ENCODE measurements at regions not wholly inside any gene's neighbourhood (a gene's known extent, or its start where the extent isn't known, plus 50 kb on each side); places are given as distances from the start of the nearest gene placed in this dataset.
"Not testable (repeated sequence)": the region's sequence is repeated elsewhere in the genome, so short reads cannot be mapped to it uniquely, and the experiment has no call there.

- intact Hi-C loops (cut with DNase I) = no loop called here
- no peak for ATAC-seq
- no peaks in the 10 kb centered on the region for H3K4me1 ChIP-seq
- no peaks in the 10 kb centered on the region for H3K36me3 ChIP-seq
- TF ChIP-seq POLR2A (IDR thresholded peaks at IDR 0.05) = no peak
- TF ChIP-seq, protein P1, sequence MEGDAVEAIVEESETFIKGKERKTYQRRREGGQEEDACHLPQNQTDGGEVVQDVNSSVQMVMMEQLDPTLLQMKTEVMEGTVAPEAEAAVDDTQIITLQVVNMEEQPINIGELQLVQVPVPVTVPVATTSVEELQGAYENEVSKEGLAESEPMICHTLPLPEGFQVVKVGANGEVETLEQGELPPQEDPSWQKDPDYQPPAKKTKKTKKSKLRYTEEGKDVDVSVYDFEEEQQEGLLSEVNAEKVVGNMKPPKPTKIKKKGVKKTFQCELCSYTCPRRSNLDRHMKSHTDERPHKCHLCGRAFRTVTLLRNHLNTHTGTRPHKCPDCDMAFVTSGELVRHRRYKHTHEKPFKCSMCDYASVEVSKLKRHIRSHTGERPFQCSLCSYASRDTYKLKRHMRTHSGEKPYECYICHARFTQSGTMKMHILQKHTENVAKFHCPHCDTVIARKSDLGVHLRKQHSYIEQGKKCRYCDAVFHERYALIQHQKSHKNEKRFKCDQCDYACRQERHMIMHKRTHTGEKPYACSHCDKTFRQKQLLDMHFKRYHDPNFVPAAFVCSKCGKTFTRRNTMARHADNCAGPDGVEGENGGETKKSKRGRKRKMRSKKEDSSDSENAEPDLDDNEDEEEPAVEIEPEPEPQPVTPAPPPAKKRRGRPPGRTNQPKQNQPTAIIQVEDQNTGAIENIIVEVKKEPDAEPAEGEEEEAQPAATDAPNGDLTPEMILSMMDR (IDR thresholded peaks at IDR 0.05) = no peak
- 93 to 97% (median 94%) methylated on average over 3 of the region's 3 CpGs for WGBS, 4 donors
- peaks cover 0 to 6% (median 0%) of the 10 kb centered on the region in 12 donors for H3K9me3 ChIP-seq
- H3K4me3 ChIP-seq = no peak overlapping the region
- no peak for DNase-seq
- no peak overlapping the region for H3K27ac ChIP-seq
- H3K27me3 ChIP-seq = no peaks in the 10 kb centered on the region
Measured at GRCh38 chr4:116110713-116111112, 974.7 kb downstream of the TRAM1L1 start.

- ATAC-seq = no peak
- Histone ChIP-seq H3K4me1 (no peaks in the 10 kb centered on the region), H3K9me3 (peaks cover 0 to 6% (median 0%) of the 10 kb centered on the region in 12 donors), H3K27ac (no peak overlapping the region), H3K4me3 (no peak overlapping the region), H3K27me3 (no peaks in the 10 kb centered on the region), H3K36me3 (no peaks in the 10 kb centered on the region)
- WGBS, 4 donors = 74 to 83% (median 81%) methylated on average over 8 of the region's 8 CpGs
- TF ChIP-seq, protein P1 (IDR thresholded peaks at IDR 0.05) = no peak
- no peak for TF ChIP-seq POLR2A (IDR thresholded peaks at IDR 0.05)
- no peak for DNase-seq
- intact Hi-C loops (cut with DNase I) = no loop called here
Measured at GRCh38 chr4:116108606-116109005, 976.8 kb downstream of the TRAM1L1 start.

GRCh38 chr4:116101321-116101720 lies 984.1 kb downstream of the TRAM1L1 start:
- ATAC-seq (no peak), DNase-seq (no peak)
- Histone ChIP-seq H3K36me3 (no peaks in the 10 kb centered on the region), H3K4me1 (no peaks in the 10 kb centered on the region), H3K9me3 (peaks cover 0 to 22% (median 0%) of the 10 kb centered on the region in 12 donors), H3K4me3 (no peak overlapping the region), H3K27ac (no peak overlapping the region), H3K27me3 (no peaks in the 10 kb centered on the region)
- intact Hi-C loops (cut with DNase I) = no loop called here
- WGBS, 4 donors = 32 to 59% (median 54%) methylated on average over 1 of the region's 1 CpG
- TF ChIP-seq, protein P1 (IDR thresholded peaks at IDR 0.05) = no peak
- TF ChIP-seq POLR2A (IDR thresholded peaks at IDR 0.05) = no peak

DNA sequence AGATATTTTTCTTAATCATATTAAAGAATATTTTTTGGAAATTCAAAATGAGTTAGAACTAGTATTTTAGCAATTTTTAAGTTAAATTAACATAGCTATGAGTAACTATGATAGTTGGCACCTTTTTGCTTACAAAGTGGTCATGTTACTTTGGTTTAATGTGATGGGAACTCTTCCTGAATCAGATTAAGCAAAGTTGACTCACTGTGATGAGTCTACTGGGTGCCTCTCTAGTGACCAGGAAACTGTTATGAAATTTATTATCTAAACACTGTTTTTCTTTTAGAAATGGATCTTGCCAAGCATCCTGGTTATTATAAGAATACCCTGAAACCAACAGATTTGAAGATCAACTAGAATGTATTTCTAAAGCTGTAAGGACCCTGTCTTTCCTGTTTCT lies 985.8 kb downstream of the TRAM1L1 start:
- H3K27me3 ChIP-seq = no peaks in the 10 kb centered on the region
- DNase-seq = no peak
- no peaks in the 10 kb centered on the region for H3K36me3 ChIP-seq
- H3K4me3 ChIP-seq = no peak overlapping the region
- H3K27ac ChIP-seq = no peak overlapping the region
- no peaks in the 10 kb centered on the region for H3K4me1 ChIP-seq
- intact Hi-C loops (cut with DNase I) = no loop called here
- TF ChIP-seq, protein P1 (IDR thresholded peaks at IDR 0.05) = no peak
- TF ChIP-seq POLR2A (IDR thresholded peaks at IDR 0.05) = no peak
- H3K9me3 ChIP-seq = peaks cover 0 to 22% (median 0%) of the 10 kb centered on the region in 12 donors
- no peak for ATAC-seq

DNA sequence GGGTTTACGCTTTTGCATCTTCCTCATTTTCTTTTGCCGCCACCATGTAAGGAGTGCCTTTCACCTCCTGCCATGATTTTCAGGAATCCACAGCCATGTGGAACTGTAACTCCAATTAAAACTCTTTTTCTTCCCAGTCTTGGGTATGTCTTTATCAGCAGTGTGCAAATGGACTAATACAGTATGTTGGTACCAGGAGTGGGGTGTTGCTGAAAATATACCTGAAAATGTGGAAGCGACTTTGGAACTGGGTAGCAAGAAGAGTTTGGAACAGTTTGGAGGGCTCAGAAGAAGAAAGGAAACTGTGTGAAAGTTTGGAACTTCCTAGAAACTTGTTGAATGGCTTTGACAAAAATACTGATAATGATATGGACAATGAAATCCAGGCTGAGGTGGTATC lies 983.9 kb upstream of the NDST4 start:
- DNase-seq; ATAC-seq; H3K4me1 ChIP-seq; H3K27ac ChIP-seq; H3K27me3 ChIP-seq; H3K4me3 ChIP-seq; intact Hi-C loops (cut with DNase I); H3K36me3 ChIP-seq: not testable (repeated sequence)
- peaks cover 0 to 22% (median 0%) of the 10 kb centered on the region in 12 donors for H3K9me3 ChIP-seq
- WGBS, 4 donors = 88 to 93% (median 91%) methylated on average over 3 of the region's 3 CpGs

All from heart left ventricle (tissue), 16 donors.